Daoy (cell line): ENCODE measurements at regions not wholly inside any gene's neighbourhood (a gene's known extent, or its start where the extent isn't known, plus 50 kb on each side); places are given as distances from the start of the nearest gene placed in this dataset.

Experiments used
- DNase-seq: peaks from one replicate; pipeline ENCODE4 v3.0.0-alpha.2; 2015; ENCODE audit warnings: low read depth

- no peak for DNase-seq
These were observed 226.2 kb downstream of the ACKR3 start for GRCh38 chr2:236795861-236796219.

- no peak for DNase-seq
These were observed 226.6 kb downstream of the ACKR3 start for GRCh38 chr2:236796236-236796635.

- no peak for DNase-seq
These were observed 227.8 kb downstream of the ACKR3 start for GRCh38 chr2:236797411-236797810.

GRCh38 chr2:236798491-236798890 is 228.9 kb downstream of the ACKR3 start:
- DNase-seq, result no peak

- DNase-seq, result no peak
These were observed 229.9 kb downstream of the ACKR3 start for GRCh38 chr2:236799391-236800026.

- DNase-seq, result no peak
These were observed 233.2 kb downstream of the ACKR3 start for GRCh38 chr2:236802862-236803261.

- DNase-seq, result no peak
These were observed 234.0 kb downstream of the ACKR3 start for GRCh38 chr2:236803621-236804020.

GRCh38 chr2:236805800-236806531 is 236.3 kb downstream of the ACKR3 start:
- DNase-seq, result no peak

GRCh38 chr2:236809716-236810115 is 240.1 kb downstream of the ACKR3 start:
- DNase-seq, result no peak

GRCh38 chr2:236811062-236811656 is 241.5 kb downstream of the ACKR3 start:
- no peak for DNase-seq

- DNase-seq, result no peak
These were observed 244.1 kb downstream of the ACKR3 start for GRCh38 chr2:236813766-236814165.

GRCh38 chr2:236814593-236814992 is 245.0 kb downstream of the ACKR3 start:
- DNase-seq, result no peak

- no peak for DNase-seq
These were observed 246.1 kb downstream of the ACKR3 start for GRCh38 chr2:236815746-236816145.

GRCh38 chr2:236816197-236817170 is 246.9 kb downstream of the ACKR3 start:
- DNase-seq, result no peak

GRCh38 chr2:236818281-236819045 is 248.8 kb downstream of the ACKR3 start:
- DNase-seq, result no peak

- no peak for DNase-seq
These were observed 249.8 kb downstream of the ACKR3 start for GRCh38 chr2:236819275-236820002.

- no peak for DNase-seq
These were observed 251.2 kb downstream of the ACKR3 start for GRCh38 chr2:236820763-236821344.

- DNase-seq, result no peak
These were observed 253.5 kb downstream of the ACKR3 start for GRCh38 chr2:236823041-236823629.

- DNase-seq, result no peak
These were observed 254.3 kb downstream of the ACKR3 start for GRCh38 chr2:236823963-236824362.

- DNase-seq, result no peak
These were observed 255.2 kb downstream of the ACKR3 start for GRCh38 chr2:236824836-236825235.
